Duodenal mucosa (tissue), 2 donors: ENCODE measurements at regions not wholly inside any gene's neighbourhood (a gene's known extent, or its start where the extent isn't known, plus 50 kb on each side); places are given as distances from the start of the nearest gene placed in this dataset.
A peak's percentile ranks its signal among the peaks of the same experiment; 100 is the strongest.
"Not testable (repeated sequence)": the region's sequence is repeated elsewhere in the genome, so short reads cannot be mapped to it uniquely, and the experiment has no call there.

ENCODE experiments used
- H3K27ac ChIP-seq: one replicate; pipeline ENCODE4 v1.7.0; 2013; ENCODE audit warnings: low read depth, low read length
- H3K27me3 ChIP-seq, 2 donors: one replicate each; pipeline ENCODE4 v1.7.0; 2013; ENCODE audit warnings: low read length in 2 of 2, control low read depth in 1 of 2; ENCODE audit not compliant: insufficient read depth in 2 of 2, control insufficient read depth in 1 of 2
- H3K36me3 ChIP-seq, 2 donors: one replicate each; pipeline ENCODE4 v1.7.0; 2013; ENCODE audit warnings: low read length in 2 of 2, control low read depth in 1 of 2; ENCODE audit not compliant: insufficient read depth in 2 of 2, control insufficient read depth in 1 of 2
- H3K4me1 ChIP-seq, 2 donors: one replicate each; pipeline ENCODE4 v1.7.0; 2013; ENCODE audit warnings: low read length in 2 of 2, control low read depth in 1 of 2; ENCODE audit not compliant: insufficient read depth in 2 of 2, control insufficient read depth in 1 of 2
- H3K4me3 ChIP-seq, 2 donors: one replicate each; pipeline ENCODE4 v1.7.0; 2013; ENCODE audit warnings: low read length in 2 of 2, low read depth in 1 of 2
- H3K9ac ChIP-seq, 2 donors: one replicate each; pipeline ENCODE4 v1.7.0; 2013; ENCODE audit warnings: low read length in 2 of 2, low read depth in 1 of 2
- H3K9me3 ChIP-seq, 2 donors: one replicate each; pipeline ENCODE4 v1.7.0; 2013; ENCODE audit warnings: low read length in 2 of 2, control low read depth in 1 of 2; ENCODE audit not compliant: control insufficient read depth in 1 of 2

DNA sequence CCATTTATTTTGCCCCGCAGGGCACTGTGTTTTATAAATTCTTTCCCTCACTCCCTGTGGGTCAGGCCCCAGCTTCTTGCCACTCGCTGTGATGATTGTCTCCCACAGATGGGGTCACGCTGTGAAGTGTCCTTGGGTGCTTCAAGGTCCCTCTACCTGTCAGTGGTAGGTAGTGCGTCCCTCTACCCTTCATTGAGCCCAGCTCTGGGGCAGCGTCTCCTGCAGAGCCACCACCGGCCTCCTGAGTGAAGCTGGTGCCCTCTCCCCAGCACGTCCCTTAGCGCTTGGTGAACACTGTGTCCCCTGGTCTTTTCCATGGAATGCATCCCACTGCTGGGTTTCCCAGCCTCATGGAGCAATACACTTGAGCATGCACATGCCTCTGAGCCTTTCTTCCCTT is 108.2 kb downstream of the NRN1 start:
- no peaks in the 10 kb centered on the region for H3K27me3 ChIP-seq
- no peak overlapping the region for H3K4me3 ChIP-seq
- H3K4me1 ChIP-seq = no peaks in the 10 kb centered on the region
- no peak overlapping the region for H3K27ac ChIP-seq
- no peaks in the 10 kb centered on the region for H3K9me3 ChIP-seq
- no peak overlapping the region for H3K9ac ChIP-seq
- H3K36me3 ChIP-seq = no peaks in the 10 kb centered on the region

DNA sequence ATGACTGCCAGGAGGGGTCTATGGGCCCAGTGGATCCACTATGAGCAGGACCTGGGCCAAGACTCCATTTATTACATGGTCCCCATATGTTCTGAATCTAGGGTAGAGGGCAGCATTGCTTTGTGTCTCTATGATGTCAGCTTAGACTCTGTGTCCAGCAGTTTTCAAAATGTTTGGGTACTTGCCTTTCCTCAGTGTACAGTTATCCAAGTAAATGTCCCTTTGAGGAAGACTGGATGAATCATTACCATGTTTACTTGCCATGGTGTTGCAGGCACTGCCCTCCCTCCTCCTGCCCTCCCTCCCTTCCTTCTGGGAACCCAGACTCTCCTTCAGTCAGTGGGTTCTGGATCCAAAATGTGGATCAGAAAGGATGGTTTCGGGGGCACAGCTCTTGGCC is 108.6 kb downstream of the NRN1 start:
- no peak overlapping the region for H3K27ac ChIP-seq
- no peak overlapping the region for H3K9ac ChIP-seq
- no peaks in the 10 kb centered on the region for H3K27me3 ChIP-seq
- no peak overlapping the region for H3K4me3 ChIP-seq
- H3K9me3 ChIP-seq = no peaks in the 10 kb centered on the region
- no peaks in the 10 kb centered on the region for H3K36me3 ChIP-seq
- no peaks in the 10 kb centered on the region for H3K4me1 ChIP-seq

GRCh38 chr6:5896476-5897200 is 110.1 kb downstream of the NRN1 start:
- Histone ChIP-seq H3K36me3 (no peaks in the 10 kb centered on the region), H3K27ac (no peak overlapping the region), H3K27me3 (no peaks in the 10 kb centered on the region)

DNA sequence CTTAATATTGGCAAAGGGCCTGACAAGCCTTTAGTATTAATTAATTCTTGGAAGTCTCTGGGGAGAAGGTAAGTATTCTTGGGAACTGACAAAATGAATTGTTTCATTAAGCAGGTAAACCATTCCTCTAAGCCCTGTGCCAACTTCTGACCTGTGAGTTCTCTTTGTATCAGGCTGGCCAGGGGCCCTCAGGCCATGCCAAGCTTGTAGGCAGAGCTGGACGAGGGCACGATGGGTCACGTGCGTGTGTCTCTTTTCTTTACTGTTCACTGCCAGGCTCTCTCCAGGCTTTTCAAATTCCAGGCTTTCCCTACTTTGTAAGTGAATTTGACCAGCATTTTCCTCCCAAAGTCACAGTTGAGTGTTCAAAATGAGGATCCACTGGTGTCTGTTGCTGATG is 112.4 kb downstream of the NRN1 start:
- H3K27ac ChIP-seq = no peak overlapping the region
- H3K9me3 ChIP-seq = no peaks in the 10 kb centered on the region
- no peak overlapping the region for H3K9ac ChIP-seq
- no peak overlapping the region for H3K4me3 ChIP-seq
- no peaks in the 10 kb centered on the region for H3K27me3 ChIP-seq
- H3K4me1 ChIP-seq = peaks cover 0 to 5% of the 10 kb centered on the region in 2 donors
- H3K36me3 ChIP-seq = no peaks in the 10 kb centered on the region

More at GRCh38 chr6:5896476-5897200, 110.1 kb downstream of the NRN1 start:
- Histone ChIP-seq H3K4me3 (no peak overlapping the region), H3K9ac (no peak overlapping the region), H3K4me1 (peaks cover 0 to 5% of the 10 kb centered on the region in 2 donors), H3K9me3 (no peaks in the 10 kb centered on the region)

- H3K27me3 ChIP-seq = no peaks in the 10 kb centered on the region
- H3K27ac ChIP-seq = no peak overlapping the region
Observed at GRCh38 chr6:5893295-5893694, 113.4 kb downstream of the NRN1 start.

DNA sequence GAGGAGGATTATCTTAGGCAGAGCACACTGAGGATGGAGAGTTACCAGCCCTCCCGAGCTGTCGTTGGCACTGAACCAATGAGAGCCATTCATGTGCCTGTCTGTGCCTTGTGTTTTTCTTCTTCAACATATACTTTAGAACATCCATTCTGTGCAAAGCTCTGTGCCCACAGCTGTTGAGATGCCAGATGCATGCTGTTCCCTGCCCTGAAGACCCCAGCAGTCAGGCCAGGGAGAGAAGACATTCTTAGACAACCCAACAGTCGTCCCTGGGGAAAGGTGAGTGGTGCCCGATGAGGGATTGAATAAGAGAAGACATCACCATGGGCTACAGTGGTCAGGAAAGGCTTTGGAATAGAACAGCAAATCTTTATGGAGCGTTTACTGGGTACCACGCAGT is 114.1 kb downstream of the NRN1 start:
- H3K27ac ChIP-seq = no peak overlapping the region
- peaks cover 0 to 5% of the 10 kb centered on the region in 2 donors for H3K4me1 ChIP-seq
- no peaks in the 10 kb centered on the region for H3K36me3 ChIP-seq
- H3K27me3 ChIP-seq = no peaks in the 10 kb centered on the region
- H3K9ac ChIP-seq = no peak overlapping the region
- H3K4me3 ChIP-seq = peak overlapping the region; percentile 31 to 60
- H3K9me3 ChIP-seq = no peaks in the 10 kb centered on the region

More at GRCh38 chr6:5893295-5893694, 113.4 kb downstream of the NRN1 start:
- Histone ChIP-seq H3K9me3 (no peaks in the 10 kb centered on the region), H3K4me1 (peaks cover 0 to 5% of the 10 kb centered on the region in 2 donors), H3K4me3 (no peak overlapping the region), H3K36me3 (no peaks in the 10 kb centered on the region), H3K9ac (no peak overlapping the region)

- Histone ChIP-seq H3K36me3 (no peaks in the 10 kb centered on the region), H3K27me3 (no peaks in the 10 kb centered on the region), H3K27ac (no peak overlapping the region), H3K9ac (no peak overlapping the region), H3K4me1 (no peaks in the 10 kb centered on the region), H3K4me3 (no peak overlapping the region), H3K9me3 (no peaks in the 10 kb centered on the region)
Observed at GRCh38 chr6:5878792-5879191, 127.9 kb downstream of the NRN1 start.

DNA sequence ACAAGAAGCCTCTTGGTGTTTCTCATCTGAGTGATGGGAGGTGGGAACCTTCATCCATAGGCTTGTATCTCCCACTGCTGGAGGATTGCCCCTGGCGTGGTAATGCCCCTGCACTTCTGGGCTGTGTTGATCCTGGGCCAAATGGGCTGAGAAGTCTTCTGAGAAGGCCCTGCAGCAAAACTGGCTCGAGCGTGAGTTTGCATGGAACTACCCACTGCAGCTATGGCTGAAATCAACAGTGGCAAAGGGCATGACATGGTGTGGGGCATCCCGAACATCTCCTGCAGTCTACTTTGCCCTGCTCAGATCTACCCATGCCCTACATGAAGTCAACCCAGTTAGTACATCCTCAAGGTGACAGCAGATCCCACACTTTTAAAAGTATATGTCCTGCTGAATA is 130.6 kb downstream of the NRN1 start:
- Histone ChIP-seq H3K9me3 (no peaks in the 10 kb centered on the region), H3K4me1 (no peaks in the 10 kb centered on the region), H3K4me3 (no peak overlapping the region), H3K9ac (no peak overlapping the region), H3K27ac (no peak overlapping the region), H3K36me3 (no peaks in the 10 kb centered on the region), H3K27me3 (no peaks in the 10 kb centered on the region)

GRCh38 chr6:5873976-5874375 is 132.7 kb downstream of the NRN1 start:
- H3K36me3 ChIP-seq, H3K4me1 ChIP-seq, H3K9ac ChIP-seq, H3K4me3 ChIP-seq, H3K27me3 ChIP-seq, H3K27ac ChIP-seq, H3K9me3 ChIP-seq: not testable (repeated sequence)

GRCh38 chr6:5871296-5871695 is 135.4 kb downstream of the NRN1 start:
- H3K9me3 ChIP-seq = no peaks in the 10 kb centered on the region

More at GRCh38 chr6:5871296-5871695, 135.4 kb downstream of the NRN1 start:
- Histone ChIP-seq H3K4me1 (peaks cover 0 to 5% of the 10 kb centered on the region in 2 donors), H3K27me3 (no peaks in the 10 kb centered on the region), H3K9ac (no peak overlapping the region), H3K27ac (no peak overlapping the region), H3K4me3 (no peak overlapping the region), H3K36me3 (no peaks in the 10 kb centered on the region)
